ENCODE measurements at regions not wholly inside any gene's neighbourhood (a gene's known extent, or its start where the extent isn't known, plus 50 kb on each side); places are given as distances from the start of the nearest gene placed in this dataset.

DNA sequence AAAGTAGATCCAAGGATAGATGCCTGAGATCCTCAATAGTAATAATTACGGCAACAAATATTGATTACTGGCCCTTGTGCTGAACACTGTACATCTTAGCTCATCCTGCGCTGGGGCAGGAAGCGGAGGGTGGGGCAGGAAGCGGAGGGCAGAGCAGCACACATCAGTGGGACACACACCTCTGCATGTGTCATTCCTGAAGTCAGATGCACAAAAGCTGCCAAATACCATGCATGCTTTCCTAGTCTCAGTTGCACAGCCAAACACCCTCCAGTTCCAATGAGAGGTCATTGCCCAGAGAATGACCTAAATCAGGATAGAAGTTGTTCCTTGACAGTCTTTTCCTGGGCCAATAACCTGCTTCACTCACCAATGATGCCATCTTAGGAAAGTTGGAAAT lies 74.4 kb upstream of the FOXC1 start:
- no peak overlapping the region for H3K4me3 ChIP-seq
- H3K27ac ChIP-seq: no peak overlapping the region
- no peak for DNase-seq (ENCODE audit: low read depth in 1 of 2, low spot score in 1 of 2)
- no peaks in the 10 kb centered on the region for H3K27me3 ChIP-seq
- H3K9me3 ChIP-seq (ENCODE audit: low read depth): no peaks in the 10 kb centered on the region
- no peaks in the 10 kb centered on the region for H3K36me3 ChIP-seq
- no peaks in the 10 kb centered on the region for H3K4me1 ChIP-seq (ENCODE audit: low read depth)
- TF ChIP-seq, protein P1, sequence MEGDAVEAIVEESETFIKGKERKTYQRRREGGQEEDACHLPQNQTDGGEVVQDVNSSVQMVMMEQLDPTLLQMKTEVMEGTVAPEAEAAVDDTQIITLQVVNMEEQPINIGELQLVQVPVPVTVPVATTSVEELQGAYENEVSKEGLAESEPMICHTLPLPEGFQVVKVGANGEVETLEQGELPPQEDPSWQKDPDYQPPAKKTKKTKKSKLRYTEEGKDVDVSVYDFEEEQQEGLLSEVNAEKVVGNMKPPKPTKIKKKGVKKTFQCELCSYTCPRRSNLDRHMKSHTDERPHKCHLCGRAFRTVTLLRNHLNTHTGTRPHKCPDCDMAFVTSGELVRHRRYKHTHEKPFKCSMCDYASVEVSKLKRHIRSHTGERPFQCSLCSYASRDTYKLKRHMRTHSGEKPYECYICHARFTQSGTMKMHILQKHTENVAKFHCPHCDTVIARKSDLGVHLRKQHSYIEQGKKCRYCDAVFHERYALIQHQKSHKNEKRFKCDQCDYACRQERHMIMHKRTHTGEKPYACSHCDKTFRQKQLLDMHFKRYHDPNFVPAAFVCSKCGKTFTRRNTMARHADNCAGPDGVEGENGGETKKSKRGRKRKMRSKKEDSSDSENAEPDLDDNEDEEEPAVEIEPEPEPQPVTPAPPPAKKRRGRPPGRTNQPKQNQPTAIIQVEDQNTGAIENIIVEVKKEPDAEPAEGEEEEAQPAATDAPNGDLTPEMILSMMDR (IDR thresholded peaks at IDR 0.05; ENCODE audit: low read depth, low read length): no peak

- no peak for DNase-seq (ENCODE audit: low read depth in 1 of 2, low spot score in 1 of 2)
- no peaks in the 10 kb centered on the region for H3K9me3 ChIP-seq (ENCODE audit: low read depth)
- TF ChIP-seq, protein P1 (IDR thresholded peaks at IDR 0.05; ENCODE audit: low read depth, low read length): no peak
- no peak overlapping the region for H3K27ac ChIP-seq
- no peaks in the 10 kb centered on the region for H3K36me3 ChIP-seq
- H3K4me1 ChIP-seq (ENCODE audit: low read depth): no peaks in the 10 kb centered on the region
- H3K4me3 ChIP-seq: no peak overlapping the region
- H3K27me3 ChIP-seq: no peaks in the 10 kb centered on the region
Observed at GRCh38 chr6:1536526-1537429, 72.9 kb upstream of the FOXC1 start.

DNA sequence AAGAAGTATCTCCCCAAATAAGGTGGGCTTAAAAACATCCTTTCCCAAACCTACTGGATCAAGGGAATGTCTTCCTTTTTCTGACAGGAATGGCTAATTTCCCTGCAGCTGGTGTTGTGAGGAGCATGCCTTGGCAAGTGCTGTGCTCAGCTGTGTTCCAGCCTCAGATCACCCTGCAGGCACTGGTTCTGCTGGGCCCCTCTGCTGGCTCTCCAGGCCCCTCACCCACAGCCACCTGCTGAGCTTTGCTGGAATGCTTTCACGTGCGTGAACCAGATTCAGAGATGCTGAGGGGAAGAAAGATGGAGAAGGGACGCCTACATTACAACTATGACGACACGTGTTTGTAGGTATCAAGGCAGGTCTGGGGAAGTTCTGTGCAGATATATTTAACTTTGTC lies 71.3 kb upstream of the FOXC1 start:
- DNase-seq (ENCODE audit: low read depth in 1 of 2, low spot score in 1 of 2): no peak
- H3K36me3 ChIP-seq: no peaks in the 10 kb centered on the region
- no peaks in the 10 kb centered on the region for H3K9me3 ChIP-seq (ENCODE audit: low read depth)
- H3K4me1 ChIP-seq (ENCODE audit: low read depth): no peaks in the 10 kb centered on the region
- no peaks in the 10 kb centered on the region for H3K27me3 ChIP-seq
- no peak overlapping the region for H3K4me3 ChIP-seq
- H3K27ac ChIP-seq: no peak overlapping the region
- TF ChIP-seq, protein P1 (IDR thresholded peaks at IDR 0.05; ENCODE audit: low read depth, low read length): no peak

DNA sequence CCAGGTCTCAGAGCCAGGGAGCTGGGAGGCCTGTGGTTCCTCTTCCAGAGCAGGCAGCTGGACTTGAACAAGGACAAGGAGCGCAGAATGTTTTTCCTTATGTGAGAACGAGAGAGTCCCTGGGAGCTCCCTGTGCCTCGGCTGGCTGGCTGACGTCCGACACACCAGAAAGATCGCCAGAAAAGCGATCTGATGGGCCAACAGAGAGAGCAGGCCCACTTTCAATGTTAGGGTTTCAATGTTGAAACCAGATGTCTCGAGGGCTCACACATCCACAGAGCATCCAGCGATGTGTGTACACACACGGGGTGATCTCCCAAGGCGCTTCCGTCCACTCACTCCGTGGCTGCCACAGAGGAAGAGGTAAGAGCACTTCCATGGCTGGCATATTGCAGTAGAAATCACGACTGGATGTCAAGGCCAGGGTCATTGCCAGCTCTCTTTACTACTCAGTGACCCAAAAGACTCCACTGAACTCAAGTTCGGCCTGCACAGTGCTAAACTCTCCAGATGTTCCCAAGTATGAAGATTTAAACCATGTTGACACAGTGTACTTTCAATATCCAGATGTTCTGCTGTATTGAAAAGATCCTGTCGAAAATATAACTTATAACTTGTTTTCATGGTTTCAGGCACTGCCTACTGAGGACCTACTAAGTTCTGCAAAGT lies 70.8 kb upstream of the FOXC1 start:
- H3K36me3 ChIP-seq: no peaks in the 10 kb centered on the region

GRCh38 chr6:1540864-1541521 lies 68.7 kb upstream of the FOXC1 start:
- no peak overlapping the region for H3K4me3 ChIP-seq
- TF ChIP-seq, protein P1 (IDR thresholded peaks at IDR 0.05; ENCODE audit: low read depth, low read length): no peak
- no peak overlapping the region for H3K27ac ChIP-seq
- no peaks in the 10 kb centered on the region for H3K9me3 ChIP-seq (ENCODE audit: low read depth)
- no peaks in the 10 kb centered on the region for H3K27me3 ChIP-seq
- no peak for DNase-seq (ENCODE audit: low read depth in 1 of 2, low spot score in 1 of 2)
- H3K36me3 ChIP-seq: no peaks in the 10 kb centered on the region
- no peaks in the 10 kb centered on the region for H3K4me1 ChIP-seq (ENCODE audit: low read depth)

More for the DNA sequence above, 70.8 kb upstream of the FOXC1 start:
- no peak overlapping the region for H3K27ac ChIP-seq
- H3K4me1 ChIP-seq (ENCODE audit: low read depth): no peaks in the 10 kb centered on the region
- TF ChIP-seq, protein P1 (IDR thresholded peaks at IDR 0.05; ENCODE audit: low read depth, low read length): no peak
- H3K9me3 ChIP-seq (ENCODE audit: low read depth): no peaks in the 10 kb centered on the region
- no peak overlapping the region for H3K4me3 ChIP-seq
- H3K27me3 ChIP-seq: no peaks in the 10 kb centered on the region
- no peak for DNase-seq (ENCODE audit: low read depth in 1 of 2, low spot score in 1 of 2)

Measured in cardiac muscle cell (in vitro differentiated cells and primary cell).